PC-3 (cell line): ENCODE measurements at regions not wholly inside any gene's neighbourhood (a gene's known extent, or its start where the extent isn't known, plus 50 kb on each side); places are given as distances from the start of the nearest gene placed in this dataset.

Source experiments
- ATAC-seq: fragments of 200-7000 bp; cut with Tn5 transposase; 2 replicates; pipeline ENCODE4 v1.9.1; 2020; ENCODE audit warnings: mild to moderate bottlenecking, moderate library complexity
- BruUV-seq: library from RNA; stranded (reverse); fragments of 400-500 nt; replicated peaks from 2 replicates; lab custom pipeline; 2021; lab: Mats Ljungman, UMichigan
- CTCF ChIA-PET: fragments of 300-600 bp; sonication (Branson Sonifier 250); formaldehyde crosslinking; loops from one replicate; lab custom pipeline; 2022; ENCODE audit warnings: antibody characterized with exemption; lab: Charles Lee
- POLR2A ChIA-PET: fragments of 300-600 bp; sonication (Branson Sonifier 250); formaldehyde crosslinking; loops from one replicate; lab custom pipeline; 2022; ENCODE audit warnings: antibody characterized with exemption; ENCODE audit not compliant: unreplicated experiment; lab: Charles Lee
- DNase-seq: peaks from one replicate; pipeline ENCODE4 v3.0.0-alpha.2; 2015
- H2AFZ ChIP-seq: fragments of 300-600 bp; sonication (generic); 2 replicates; pipeline ENCODE4 v1.6.0; 2016; ENCODE audit warnings: antibody characterized with exemption, low read length
- H3F3A ChIP-seq: fragments of 300-600 bp; sonication (generic); one replicate; pipeline ENCODE4 v1.6.0; 2017; ENCODE audit warnings: antibody characterized with exemption, low read length, control low read depth, mild to moderate bottlenecking; ENCODE audit not compliant: unreplicated experiment
- H3K27ac ChIP-seq: fragments of 300-600 bp; sonication (generic); 2 replicates; pipeline ENCODE4 v1.5.1; 2016; ENCODE audit warnings: mild to moderate bottlenecking, low read length
- H3K27me3 ChIP-seq: fragments of 300-600 bp; sonication (generic); 2 replicates; pipeline ENCODE4 v1.6.1; 2016; ENCODE audit warnings: low read length, mixed read lengths
- H3K36me3 ChIP-seq: fragments of 300-600 bp; sonication (generic); 2 replicates; pipeline ENCODE4 v1.6.1; 2016; ENCODE audit warnings: low read depth, mixed run types, low read length, mixed read lengths
- H3K4me1 ChIP-seq: fragments of 300-600 bp; sonication (generic); 2 replicates; pipeline ENCODE4 v1.5.1; 2016; ENCODE audit warnings: low read length; ENCODE audit not compliant: insufficient read depth
- H3K4me2 ChIP-seq: fragments of 300-600 bp; sonication (generic); 2 replicates; pipeline ENCODE4 v1.6.0; 2016; ENCODE audit warnings: low read length
- H3K4me3 ChIP-seq: fragments of 300-600 bp; sonication (generic); 2 replicates; pipeline ENCODE4 v1.5.1; 2016; ENCODE audit warnings: mild to moderate bottlenecking, low read length, mixed read lengths
- H3K79me2 ChIP-seq: fragments of 300-600 bp; sonication (generic); 2 replicates; pipeline ENCODE4 v1.6.1; 2017; ENCODE audit warnings: low read length, mixed read lengths
- H3K9ac ChIP-seq: fragments of 300-600 bp; sonication (generic); 2 replicates; pipeline ENCODE4 v1.6.0; 2016; ENCODE audit warnings: mild to moderate bottlenecking, low read length
- H3K9me2 ChIP-seq: fragments of 300-600 bp; sonication (generic); replicated peaks from 2 replicates; pipeline ENCODE4 v1.6.1; 2016; ENCODE audit warnings: mixed run types, low read length, mixed read lengths
- H3K9me3 ChIP-seq: fragments of 300-600 bp; sonication (generic); 2 replicates; pipeline ENCODE4 v1.6.1; 2016; ENCODE audit warnings: low read length, mixed read lengths
- H4K20me1 ChIP-seq: fragments of 300-600 bp; sonication (generic); 2 replicates; pipeline ENCODE4 v1.6.1; 2016; ENCODE audit warnings: low read length, mixed read lengths
- EZH2 ChIP-seq: fragments of 300-600 bp; sonication (generic); IDR thresholded peaks from one replicate; pipeline ENCODE4 v1.6.1; 2017; ENCODE audit warnings: antibody characterized with exemption, mild to moderate bottlenecking, low read length; ENCODE audit not compliant: unreplicated experiment
- EZH2phosphoT487 ChIP-seq: fragments of 300-600 bp; sonication (generic); IDR thresholded peaks from 2 replicates; pipeline ENCODE4 v1.6.1; 2018; ENCODE audit warnings: mild to moderate bottlenecking, antibody characterized with exemption, low read length, borderline replicate concordance
- intact Hi-C: fragments of 100-400 bp; cut with micrococcal nuclease; formaldehyde crosslinking; loops from 2 replicates; pipeline ENCODE4 v1.9.0; 2023
- TF ChIP-seq, protein P1 (sequence below): fragments of 300-600 bp; sonication (generic); conservative IDR thresholded peaks from 2 replicates; pipeline ENCODE4 v1.5.1; 2017; ENCODE audit warnings: antibody characterized with exemption, low read depth, mild to moderate bottlenecking, low read length

GRCh38 chr3:53412953-53413352, 65.6 kb upstream of the DCP1A start:
- intact Hi-C loops = no loop called here
- Histone ChIP-seq H4K20me1 (no peaks in the 10 kb centered on the region), H3K4me1 (no peaks in the 10 kb centered on the region), H3K9me2 (no peaks in the 10 kb centered on the region), H3F3A (no peaks in the 10 kb centered on the region), H3K27ac (no peak overlapping the region), H3K79me2 (no peaks in the 10 kb centered on the region), H3K27me3 (peaks cover 41% of the 10 kb centered on the region), H3K4me3 (no peak overlapping the region), H2AFZ (no peak overlapping the region), H3K4me2 (no peak overlapping the region), H3K36me3 (no peaks in the 10 kb centered on the region), H3K9ac (no peak overlapping the region), H3K9me3 (peaks cover 10% of the 10 kb centered on the region)
- POLR2A ChIA-PET = no interaction called here
- no peak for ATAC-seq
- no peak for DNase-seq
- no peak for TF ChIP-seq EZH2
- TF ChIP-seq, protein P1, sequence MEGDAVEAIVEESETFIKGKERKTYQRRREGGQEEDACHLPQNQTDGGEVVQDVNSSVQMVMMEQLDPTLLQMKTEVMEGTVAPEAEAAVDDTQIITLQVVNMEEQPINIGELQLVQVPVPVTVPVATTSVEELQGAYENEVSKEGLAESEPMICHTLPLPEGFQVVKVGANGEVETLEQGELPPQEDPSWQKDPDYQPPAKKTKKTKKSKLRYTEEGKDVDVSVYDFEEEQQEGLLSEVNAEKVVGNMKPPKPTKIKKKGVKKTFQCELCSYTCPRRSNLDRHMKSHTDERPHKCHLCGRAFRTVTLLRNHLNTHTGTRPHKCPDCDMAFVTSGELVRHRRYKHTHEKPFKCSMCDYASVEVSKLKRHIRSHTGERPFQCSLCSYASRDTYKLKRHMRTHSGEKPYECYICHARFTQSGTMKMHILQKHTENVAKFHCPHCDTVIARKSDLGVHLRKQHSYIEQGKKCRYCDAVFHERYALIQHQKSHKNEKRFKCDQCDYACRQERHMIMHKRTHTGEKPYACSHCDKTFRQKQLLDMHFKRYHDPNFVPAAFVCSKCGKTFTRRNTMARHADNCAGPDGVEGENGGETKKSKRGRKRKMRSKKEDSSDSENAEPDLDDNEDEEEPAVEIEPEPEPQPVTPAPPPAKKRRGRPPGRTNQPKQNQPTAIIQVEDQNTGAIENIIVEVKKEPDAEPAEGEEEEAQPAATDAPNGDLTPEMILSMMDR = no peak
- no peak for TF ChIP-seq EZH2phosphoT487
- no TSS peak for BruUV-seq
- CTCF ChIA-PET = no interaction called here

DNA sequence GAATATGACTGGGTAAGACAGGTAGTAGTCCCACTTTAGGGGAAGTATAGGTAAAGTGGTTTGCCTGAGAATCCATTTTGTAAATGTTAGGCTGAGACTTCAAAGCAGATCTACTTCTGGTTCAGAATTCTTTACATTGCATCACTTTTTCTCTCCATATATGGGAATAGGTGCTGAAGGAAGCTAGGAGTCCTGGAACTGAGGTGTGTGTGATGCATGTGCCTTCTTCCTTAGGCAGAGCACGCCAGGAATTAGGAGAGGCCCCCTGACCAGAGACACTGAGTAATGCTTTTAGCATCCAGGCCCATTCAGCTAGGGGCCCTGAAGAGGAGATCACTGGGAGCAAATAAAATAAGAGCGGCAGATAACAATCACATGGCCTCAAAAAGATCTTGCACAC, 69.2 kb upstream of the DCP1A start:
- no peak for DNase-seq
- CTCF ChIA-PET = no interaction called here
- no TSS peak for BruUV-seq

DNA sequence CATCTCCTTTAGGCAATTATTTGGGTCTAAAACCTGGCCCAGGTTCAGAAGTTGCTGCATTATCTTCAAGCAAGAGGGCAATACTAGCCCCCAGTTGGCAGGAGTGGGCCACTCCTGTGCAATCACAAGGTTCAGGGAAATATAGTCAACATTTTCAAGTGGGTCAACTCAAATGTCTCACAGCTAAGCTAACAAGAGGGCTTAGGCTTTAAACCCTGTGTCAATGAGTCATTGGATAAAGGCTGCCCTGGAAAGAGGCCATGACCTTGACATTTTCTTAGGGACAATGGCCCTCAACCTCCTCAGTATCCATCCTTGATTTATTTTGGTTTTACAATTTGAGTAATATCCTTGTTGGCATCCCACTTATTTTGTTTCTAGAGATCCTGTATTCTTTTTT, 73.5 kb upstream of the DCP1A start:
- intact Hi-C loops = no loop called here

More for the DNA sequence above, 69.2 kb upstream of the DCP1A start:
- no peaks in the 10 kb centered on the region for H3K79me2 ChIP-seq
- no peak overlapping the region for H3K27ac ChIP-seq
- no peaks in the 10 kb centered on the region for H3F3A ChIP-seq
- H3K9ac ChIP-seq = no peak overlapping the region
- no peak overlapping the region for H2AFZ ChIP-seq
- no peaks in the 10 kb centered on the region for H3K9me2 ChIP-seq
- H3K4me1 ChIP-seq = no peaks in the 10 kb centered on the region
- no peaks in the 10 kb centered on the region for H4K20me1 ChIP-seq
- H3K4me3 ChIP-seq = no peak overlapping the region
- TF ChIP-seq, protein P1 = no peak
- no peak for TF ChIP-seq EZH2
- no peak for TF ChIP-seq EZH2phosphoT487
- H3K9me3 ChIP-seq = peaks cover 10% of the 10 kb centered on the region
- H3K27me3 ChIP-seq = peaks cover 33% of the 10 kb centered on the region; the same call in 1 of the 2 replicates
- intact Hi-C loops = no loop called here
- no peaks in the 10 kb centered on the region for H3K36me3 ChIP-seq
- no peak overlapping the region for H3K4me2 ChIP-seq
- no peak for ATAC-seq
- POLR2A ChIA-PET = no interaction called here

More for the DNA sequence above, 73.5 kb upstream of the DCP1A start:
- Histone ChIP-seq H3K4me1 (no peaks in the 10 kb centered on the region), H3K79me2 (no peaks in the 10 kb centered on the region), H3K36me3 (no peaks in the 10 kb centered on the region), H3K9me2 (no peaks in the 10 kb centered on the region), H3K27me3 (peaks cover 50% of the 10 kb centered on the region), H3K4me3 (no peak overlapping the region), H3K9ac (no peak overlapping the region), H4K20me1 (no peaks in the 10 kb centered on the region), H3F3A (no peaks in the 10 kb centered on the region), H3K27ac (no peak overlapping the region), H3K9me3 (no peaks in the 10 kb centered on the region), H3K4me2 (no peak overlapping the region), H2AFZ (no peak overlapping the region)
- no peak for DNase-seq
- ATAC-seq = no peak
- BruUV-seq = no TSS peak
- ChIA-PET POLR2A (no interaction called here), CTCF (no interaction called here)
- TF ChIP-seq EZH2 = no peak
- TF ChIP-seq, protein P1 = no peak
- no peak for TF ChIP-seq EZH2phosphoT487
